ENCODE measurements at regions not wholly inside any gene's neighbourhood (a gene's known extent, or its start where the extent isn't known, plus 50 kb on each side); places are given as distances from the start of the nearest gene placed in this dataset.

GRCh38 chr4:123555233-123555806 is 158.7 kb downstream of the SPRY1 start:
- Histone ChIP-seq H3K4me3 (ENCODE audit: low read depth, low read length) (no peak overlapping the region), H3K27me3 (replicated peaks) (no peaks in the 10 kb centered on the region), H3K36me3 (replicated peaks) (no peaks in the 10 kb centered on the region), H3K27ac (peak overlapping the region; percentile 74)
- in situ Hi-C loops (cut with HindIII; ENCODE audit: low pct_ligation_motif_present, low sequenced_read_pairs), result no loop called here
- TF ChIP-seq CTCF (IDR thresholded peaks at IDR 0.05; ENCODE audit: low read depth, low read length, missing control alignments), result no peak
- DNase-seq, result peak; percentile 95

GRCh38 chr4:123555807-123556273 is 159.2 kb downstream of the SPRY1 start:
- no peaks in the 10 kb centered on the region for H3K36me3 ChIP-seq (replicated peaks)
- peak; percentile 8 for DNase-seq
- H3K27ac ChIP-seq, result peak overlapping the region; percentile 74
- no peak overlapping the region for H3K4me3 ChIP-seq (ENCODE audit: low read depth, low read length)
- no peak for TF ChIP-seq CTCF (IDR thresholded peaks at IDR 0.05; ENCODE audit: low read depth, low read length, missing control alignments)
- in situ Hi-C loops (cut with HindIII; ENCODE audit: low pct_ligation_motif_present, low sequenced_read_pairs), result no loop called here
- no peaks in the 10 kb centered on the region for H3K27me3 ChIP-seq (replicated peaks)

- Histone ChIP-seq H3K27ac (no peak overlapping the region), H3K27me3 (replicated peaks) (no peaks in the 10 kb centered on the region), H3K36me3 (replicated peaks) (no peaks in the 10 kb centered on the region), H3K4me3 (ENCODE audit: low read depth, low read length) (no peak overlapping the region)
- no peak for TF ChIP-seq CTCF (IDR thresholded peaks at IDR 0.05; ENCODE audit: low read depth, low read length, missing control alignments)
- no peak for DNase-seq
- in situ Hi-C loops (cut with HindIII; ENCODE audit: low pct_ligation_motif_present, low sequenced_read_pairs), result no loop called here
These were observed 159.9 kb downstream of the SPRY1 start for GRCh38 chr4:123556526-123556925.

- in situ Hi-C loops (cut with HindIII; ENCODE audit: low pct_ligation_motif_present, low sequenced_read_pairs), result no loop called here
These were observed 161.4 kb downstream of the SPRY1 start for GRCh38 chr4:123557857-123558536.

GRCh38 chr4:123558865-123559264 is 162.3 kb downstream of the SPRY1 start:
- in situ Hi-C loops (cut with HindIII; ENCODE audit: low pct_ligation_motif_present, low sequenced_read_pairs), result no loop called here
- Histone ChIP-seq H3K36me3 (replicated peaks) (no peaks in the 10 kb centered on the region), H3K4me3 (ENCODE audit: low read depth, low read length) (no peak overlapping the region), H3K27me3 (replicated peaks) (no peaks in the 10 kb centered on the region), H3K27ac (no peak overlapping the region)
- TF ChIP-seq CTCF (IDR thresholded peaks at IDR 0.05; ENCODE audit: low read depth, low read length, missing control alignments), result no peak
- no peak for DNase-seq

More at GRCh38 chr4:123557857-123558536, 161.4 kb downstream of the SPRY1 start:
- Histone ChIP-seq H3K4me3 (ENCODE audit: low read depth, low read length) (no peak overlapping the region), H3K27ac (no peak overlapping the region), H3K36me3 (replicated peaks) (no peaks in the 10 kb centered on the region), H3K27me3 (replicated peaks) (no peaks in the 10 kb centered on the region)
- DNase-seq, result no peak
- no peak for TF ChIP-seq CTCF (IDR thresholded peaks at IDR 0.05; ENCODE audit: low read depth, low read length, missing control alignments)

Data from brain microvascular endothelial cell (primary cell).